ENCODE measurements at regions not wholly inside any gene's neighbourhood (a gene's known extent, or its start where the extent isn't known, plus 50 kb on each side); places are given as distances from the start of the nearest gene placed in this dataset.
A peak's percentile ranks its signal among the peaks of the same experiment; 100 is the strongest.

- Histone ChIP-seq H3K27me3 (ENCODE audit: insufficient read depth, low read length) (no peaks in the 10 kb centered on the region), H2AFZ (ENCODE audit: low read length) (peak overlapping the region; percentile 21), H4K20me1 (ENCODE audit: insufficient read depth, low read length) (no peaks in the 10 kb centered on the region), H3K4me1 (ENCODE audit: insufficient read depth, low read length) (peaks cover 25% of the 10 kb centered on the region), H3K27ac (ENCODE audit: low read depth, low read length) (peak overlapping the region; percentile 58), H3K4me3 (ENCODE audit: insufficient read depth, low read length) (no peak overlapping the region), H3K36me3 (ENCODE audit: insufficient read depth, low read length) (no peaks in the 10 kb centered on the region), H3K9me3 (ENCODE audit: low read depth, low read length) (no peaks in the 10 kb centered on the region), H3K4me2 (ENCODE audit: insufficient read depth, low read length) (peak overlapping the region; percentile 7), H3K79me2 (ENCODE audit: insufficient read depth, low read length) (no peaks in the 10 kb centered on the region)
- TF ChIP-seq CTCF (IDR thresholded peaks at IDR 0.05; ENCODE audit: extremely low read depth, low read depth, low read length): no peak
- no peak for DNase-seq (ENCODE audit: insufficient read length, low spot score, missing footprints)
Observed at GRCh38 chr2:215705771-215706361, 270.0 kb upstream of the FN1 start.

- no peak for TF ChIP-seq CTCF (IDR thresholded peaks at IDR 0.05; ENCODE audit: extremely low read depth, low read depth, low read length)
- Histone ChIP-seq H3K9me3 (ENCODE audit: low read depth, low read length) (no peaks in the 10 kb centered on the region), H3K4me1 (ENCODE audit: insufficient read depth, low read length) (peaks cover 27% of the 10 kb centered on the region), H3K4me3 (ENCODE audit: insufficient read depth, low read length) (no peak overlapping the region), H2AFZ (ENCODE audit: low read length) (no peak overlapping the region), H3K36me3 (ENCODE audit: insufficient read depth, low read length) (no peaks in the 10 kb centered on the region), H3K4me2 (ENCODE audit: insufficient read depth, low read length) (no peak overlapping the region), H3K27ac (ENCODE audit: low read depth, low read length) (peak overlapping the region; percentile 58), H4K20me1 (ENCODE audit: insufficient read depth, low read length) (no peaks in the 10 kb centered on the region), H3K27me3 (ENCODE audit: insufficient read depth, low read length) (no peaks in the 10 kb centered on the region), H3K79me2 (ENCODE audit: insufficient read depth, low read length) (no peaks in the 10 kb centered on the region)
- DNase-seq (ENCODE audit: insufficient read length, low spot score, missing footprints): no peak
Observed at GRCh38 chr2:215705281-215705680, 269.4 kb upstream of the FN1 start.

GRCh38 chr2:215702116-215702902 lies 266.4 kb upstream of the FN1 start:
- H3K4me1 ChIP-seq (ENCODE audit: insufficient read depth, low read length): peaks cover 42% of the 10 kb centered on the region
- H3K9me3 ChIP-seq (ENCODE audit: low read depth, low read length): no peaks in the 10 kb centered on the region
- no peak overlapping the region for H2AFZ ChIP-seq (ENCODE audit: low read length)
- H3K27ac ChIP-seq (ENCODE audit: low read depth, low read length): peak overlapping the region; percentile 93
- H3K4me2 ChIP-seq (ENCODE audit: insufficient read depth, low read length): no peak overlapping the region
- H3K4me3 ChIP-seq (ENCODE audit: insufficient read depth, low read length): no peak overlapping the region
- H3K27me3 ChIP-seq (ENCODE audit: insufficient read depth, low read length): no peaks in the 10 kb centered on the region
- H3K36me3 ChIP-seq (ENCODE audit: insufficient read depth, low read length): no peaks in the 10 kb centered on the region
- no peaks in the 10 kb centered on the region for H3K79me2 ChIP-seq (ENCODE audit: insufficient read depth, low read length)
- no peak for TF ChIP-seq CTCF (IDR thresholded peaks at IDR 0.05; ENCODE audit: extremely low read depth, low read depth, low read length)
- H4K20me1 ChIP-seq (ENCODE audit: insufficient read depth, low read length): no peaks in the 10 kb centered on the region
- DNase-seq (ENCODE audit: insufficient read length, low spot score, missing footprints): no peak

Measured in osteoblast (primary cell).